ENCODE measurements at regions not wholly inside any gene's neighbourhood (a gene's known extent, or its start where the extent isn't known, plus 50 kb on each side); places are given as distances from the start of the nearest gene placed in this dataset.

DNA sequence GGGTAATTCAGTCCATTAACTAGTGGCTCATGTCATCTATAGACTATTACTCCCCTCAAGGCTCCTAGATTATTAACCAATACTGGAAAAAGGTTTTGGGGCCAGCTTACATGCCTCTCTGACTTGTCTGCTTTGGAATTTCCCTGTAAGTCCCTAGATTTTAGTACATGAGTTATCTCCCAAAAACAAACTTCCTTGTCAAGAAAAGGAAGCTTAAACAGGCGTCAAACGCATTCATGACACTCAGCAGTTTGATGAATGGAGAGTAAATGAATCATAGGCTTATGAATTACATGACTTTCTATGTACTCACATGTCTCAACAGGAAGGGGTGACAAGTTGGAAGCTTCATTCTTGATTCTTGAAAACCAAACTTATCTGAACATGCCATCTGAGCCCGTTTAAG, 70.8 kb downstream of the BLID start:
- TF ChIP-seq, protein P1, sequence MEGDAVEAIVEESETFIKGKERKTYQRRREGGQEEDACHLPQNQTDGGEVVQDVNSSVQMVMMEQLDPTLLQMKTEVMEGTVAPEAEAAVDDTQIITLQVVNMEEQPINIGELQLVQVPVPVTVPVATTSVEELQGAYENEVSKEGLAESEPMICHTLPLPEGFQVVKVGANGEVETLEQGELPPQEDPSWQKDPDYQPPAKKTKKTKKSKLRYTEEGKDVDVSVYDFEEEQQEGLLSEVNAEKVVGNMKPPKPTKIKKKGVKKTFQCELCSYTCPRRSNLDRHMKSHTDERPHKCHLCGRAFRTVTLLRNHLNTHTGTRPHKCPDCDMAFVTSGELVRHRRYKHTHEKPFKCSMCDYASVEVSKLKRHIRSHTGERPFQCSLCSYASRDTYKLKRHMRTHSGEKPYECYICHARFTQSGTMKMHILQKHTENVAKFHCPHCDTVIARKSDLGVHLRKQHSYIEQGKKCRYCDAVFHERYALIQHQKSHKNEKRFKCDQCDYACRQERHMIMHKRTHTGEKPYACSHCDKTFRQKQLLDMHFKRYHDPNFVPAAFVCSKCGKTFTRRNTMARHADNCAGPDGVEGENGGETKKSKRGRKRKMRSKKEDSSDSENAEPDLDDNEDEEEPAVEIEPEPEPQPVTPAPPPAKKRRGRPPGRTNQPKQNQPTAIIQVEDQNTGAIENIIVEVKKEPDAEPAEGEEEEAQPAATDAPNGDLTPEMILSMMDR (conservative IDR thresholded peaks at IDR 0.05; ENCODE audit: low read length), result no peak
- no peak for TF ChIP-seq EZH2phosphoT487 (IDR thresholded peaks at IDR 0.05; ENCODE audit: borderline replicate concordance, low read depth, low read length)
